PC-9 (cell line): ENCODE measurements at regions not wholly inside any gene's neighbourhood (a gene's known extent, or its start where the extent isn't known, plus 50 kb on each side); places are given as distances from the start of the nearest gene placed in this dataset.

Experiments
- BruUV-seq: library from RNA; stranded (reverse); fragments of 400-500 nt; replicated peaks from 2 replicates; lab custom pipeline; 2021; lab: Mats Ljungman, UMichigan
- CTCF ChIA-PET: fragments of 300-600 bp; sonication (Branson Sonifier 250); formaldehyde crosslinking; loops from one replicate; lab custom pipeline; 2022; ENCODE audit warnings: antibody characterized with exemption; lab: Charles Lee
- POLR2A ChIA-PET: fragments of 300-600 bp; sonication (Branson Sonifier 250); formaldehyde crosslinking; loops from one replicate; lab custom pipeline; 2022; ENCODE audit warnings: antibody characterized with exemption; ENCODE audit not compliant: unreplicated experiment; lab: Charles Lee
- DNase-seq, 2 experiments: peaks; one replicate each; pipeline versions ENCODE4 v3.0.0 to v3.0.0-alpha.2; 2015 to 2022; ENCODE audit warnings: mixed read lengths in 1 of 2
- H2AFZ ChIP-seq: fragments of 200-600 bp; sonication (generic); 2 replicates; pipeline ENCODE4 v1.8.1; 2017; ENCODE audit warnings: antibody characterized with exemption
- H3F3A ChIP-seq: fragments of 200-600 bp; sonication (generic); 2 replicates; pipeline ENCODE4 v1.8.1; 2017; ENCODE audit warnings: antibody characterized with exemption, mild to moderate bottlenecking, low read depth; ENCODE audit not compliant: insufficient read depth
- H3K27ac ChIP-seq: fragments of 200-600 bp; sonication (generic); 2 replicates; pipeline ENCODE4 v1.6.1; 2016; ENCODE audit warnings: mixed run types
- H3K27me3 ChIP-seq: fragments of 200-600 bp; sonication (generic); 2 replicates; pipeline ENCODE4 v1.6.1; 2016; ENCODE audit warnings: low read depth, mixed run types; ENCODE audit not compliant: insufficient read depth
- H3K36me3 ChIP-seq: fragments of 200-600 bp; sonication (generic); 2 replicates; pipeline ENCODE4 v1.6.1; 2016; ENCODE audit warnings: low read depth, mixed run types
- H3K4me1 ChIP-seq: fragments of 200-600 bp; sonication (generic); replicated peaks from 2 replicates; pipeline ENCODE4 v1.6.1; 2016; ENCODE audit warnings: mixed run types; ENCODE audit not compliant: insufficient read depth
- H3K4me2 ChIP-seq: fragments of 200-600 bp; sonication (generic); 2 replicates; pipeline ENCODE4 v1.6.1; 2017; ENCODE audit warnings: mixed run types
- H3K4me3 ChIP-seq: fragments of 200-600 bp; sonication (generic); 2 replicates; pipeline ENCODE4 v1.6.1; 2016; ENCODE audit warnings: mixed run types
- H3K79me2 ChIP-seq: fragments of 200-600 bp; sonication (generic); 2 replicates; pipeline ENCODE4 v1.6.1; 2017; ENCODE audit warnings: low read depth, mixed run types
- H3K9me2 ChIP-seq: fragments of 200-600 bp; sonication (generic); 2 replicates; pipeline ENCODE4 v1.8.1; 2017; ENCODE audit warnings: mild to moderate bottlenecking; ENCODE audit not compliant: insufficient read depth
- H3K9me3 ChIP-seq: fragments of 200-600 bp; sonication (generic); 2 replicates; pipeline ENCODE4 v1.8.1; 2016; ENCODE audit warnings: low read depth; ENCODE audit not compliant: insufficient read depth
- H4K20me1 ChIP-seq: fragments of 200-600 bp; sonication (generic); 2 replicates; pipeline ENCODE4 v1.8.1; 2017; ENCODE audit not compliant: insufficient read depth
- EZH2 ChIP-seq: fragments of 200-600 bp; sonication (generic); IDR thresholded peaks from 2 replicates; pipeline ENCODE4 v1.8.0; 2017; ENCODE audit warnings: antibody characterized with exemption, low read depth
- intact Hi-C: fragments of 100-400 bp; cut with micrococcal nuclease; formaldehyde crosslinking; loops from one replicate; pipeline ENCODE4 v1.10.0; 2022; ENCODE audit not compliant: unreplicated experiment
- TF ChIP-seq, protein P1 (sequence below): fragments of 200-600 bp; sonication (generic); conservative IDR thresholded peaks from 2 replicates; pipeline ENCODE4 v1.6.1; 2017; ENCODE audit warnings: mixed run types, antibody characterized with exemption, mild to moderate bottlenecking, moderate library complexity

DNA sequence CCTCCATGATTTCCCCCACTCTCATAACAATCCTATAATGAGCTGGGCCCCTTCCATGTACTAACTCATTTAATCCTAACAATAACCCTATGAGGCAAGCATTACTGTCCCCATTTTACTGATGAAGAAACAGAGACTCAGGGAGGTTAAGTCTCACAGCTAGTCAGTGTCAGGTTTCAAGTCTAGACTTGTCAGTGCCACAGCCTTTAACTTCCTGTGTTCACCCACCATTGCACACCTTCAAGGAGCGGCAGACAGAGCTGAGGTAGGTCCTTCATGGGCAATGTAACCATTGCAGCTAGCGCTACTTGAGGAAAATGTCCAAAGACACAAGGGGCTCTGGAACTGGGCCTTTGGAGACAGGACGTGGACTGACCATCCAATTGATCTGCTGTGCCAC lies 105.8 kb upstream of the CTNNB1 start:
- H3K79me2 ChIP-seq, result no peaks in the 10 kb centered on the region
- TF ChIP-seq, protein P1, sequence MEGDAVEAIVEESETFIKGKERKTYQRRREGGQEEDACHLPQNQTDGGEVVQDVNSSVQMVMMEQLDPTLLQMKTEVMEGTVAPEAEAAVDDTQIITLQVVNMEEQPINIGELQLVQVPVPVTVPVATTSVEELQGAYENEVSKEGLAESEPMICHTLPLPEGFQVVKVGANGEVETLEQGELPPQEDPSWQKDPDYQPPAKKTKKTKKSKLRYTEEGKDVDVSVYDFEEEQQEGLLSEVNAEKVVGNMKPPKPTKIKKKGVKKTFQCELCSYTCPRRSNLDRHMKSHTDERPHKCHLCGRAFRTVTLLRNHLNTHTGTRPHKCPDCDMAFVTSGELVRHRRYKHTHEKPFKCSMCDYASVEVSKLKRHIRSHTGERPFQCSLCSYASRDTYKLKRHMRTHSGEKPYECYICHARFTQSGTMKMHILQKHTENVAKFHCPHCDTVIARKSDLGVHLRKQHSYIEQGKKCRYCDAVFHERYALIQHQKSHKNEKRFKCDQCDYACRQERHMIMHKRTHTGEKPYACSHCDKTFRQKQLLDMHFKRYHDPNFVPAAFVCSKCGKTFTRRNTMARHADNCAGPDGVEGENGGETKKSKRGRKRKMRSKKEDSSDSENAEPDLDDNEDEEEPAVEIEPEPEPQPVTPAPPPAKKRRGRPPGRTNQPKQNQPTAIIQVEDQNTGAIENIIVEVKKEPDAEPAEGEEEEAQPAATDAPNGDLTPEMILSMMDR, result no peak
- no peak for TF ChIP-seq EZH2
- POLR2A ChIA-PET, result no interaction called here
- H3K4me2 ChIP-seq, result no peak overlapping the region
- no peaks in the 10 kb centered on the region for H3K9me2 ChIP-seq
- DNase-seq, result no peak
- no peaks in the 10 kb centered on the region for H4K20me1 ChIP-seq
- no peaks in the 10 kb centered on the region for H3F3A ChIP-seq
- intact Hi-C loops, result no loop called here
- no peak overlapping the region for H2AFZ ChIP-seq
- H3K27ac ChIP-seq, result no peak overlapping the region
- no peak overlapping the region for H3K4me3 ChIP-seq
- H3K27me3 ChIP-seq, result no peaks in the 10 kb centered on the region
- no peaks in the 10 kb centered on the region for H3K9me3 ChIP-seq
- H3K36me3 ChIP-seq, result no peaks in the 10 kb centered on the region
- BruUV-seq, result no TSS peak
- CTCF ChIA-PET, result no interaction called here
- H3K4me1 ChIP-seq, result no peaks in the 10 kb centered on the region

DNA sequence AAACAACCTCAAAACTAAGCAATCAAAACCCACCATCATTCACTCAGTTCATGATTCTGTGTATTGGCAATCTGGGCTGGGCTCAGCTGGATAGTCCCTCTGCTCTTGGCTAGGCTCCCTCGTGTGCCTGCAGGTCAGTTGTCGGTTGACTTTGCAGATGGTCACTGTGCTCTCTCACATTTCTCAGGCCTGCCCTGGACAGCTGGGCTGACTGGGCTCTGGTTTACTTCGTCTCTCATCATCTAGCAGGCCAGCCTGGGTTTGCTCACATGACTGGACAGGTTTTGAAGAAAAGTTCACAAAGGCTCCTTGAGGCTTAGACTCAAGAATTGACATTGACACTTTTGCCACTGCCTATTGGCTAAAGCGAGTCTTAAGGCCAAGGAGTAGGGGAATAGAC lies 105.0 kb upstream of the CTNNB1 start:
- intact Hi-C loops, result no loop called here
- POLR2A ChIA-PET, result no interaction called here
- BruUV-seq, result no TSS peak
- Histone ChIP-seq H3K4me3 (no peak overlapping the region), H2AFZ (no peak overlapping the region), H3K79me2 (no peaks in the 10 kb centered on the region), H3K9me2 (no peaks in the 10 kb centered on the region), H3K4me2 (no peak overlapping the region), H3K9me3 (no peaks in the 10 kb centered on the region), H3K4me1 (no peaks in the 10 kb centered on the region), H3K36me3 (no peaks in the 10 kb centered on the region), H3K27me3 (no peaks in the 10 kb centered on the region), H3K27ac (no peak overlapping the region), H3F3A (no peaks in the 10 kb centered on the region), H4K20me1 (no peaks in the 10 kb centered on the region)
- no peak for DNase-seq
- CTCF ChIA-PET, result no interaction called here
- TF ChIP-seq, protein P1, result no peak
- no peak for TF ChIP-seq EZH2

DNA sequence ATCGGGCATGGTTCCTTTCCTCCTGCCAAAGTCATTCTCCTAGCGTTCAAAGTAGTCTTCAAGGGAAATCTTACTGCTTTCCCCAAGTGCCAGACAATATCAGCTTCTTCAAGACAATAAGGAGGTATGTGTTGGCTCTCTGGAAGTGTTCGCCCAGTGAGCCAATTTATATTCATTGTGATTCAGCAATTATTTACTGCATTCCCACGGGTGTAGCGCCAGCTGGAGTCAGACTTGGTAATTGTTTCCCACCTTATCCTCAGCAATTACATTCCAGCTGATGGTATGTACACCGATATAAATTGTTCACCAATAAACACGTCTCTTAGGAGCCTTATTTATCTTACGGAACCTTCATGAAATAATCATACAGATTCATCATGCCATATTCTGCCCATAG lies 103.6 kb upstream of the CTNNB1 start:
- intact Hi-C loops, result no loop called here
- BruUV-seq, result no TSS peak

More for the DNA sequence above, 103.6 kb upstream of the CTNNB1 start:
- ChIA-PET POLR2A (no interaction called here), CTCF (no interaction called here)
- Histone ChIP-seq H3K4me3 (no peak overlapping the region), H3K79me2 (no peaks in the 10 kb centered on the region), H3K4me2 (no peak overlapping the region), H3K36me3 (no peaks in the 10 kb centered on the region), H3K9me3 (no peaks in the 10 kb centered on the region), H3K27ac (no peak overlapping the region), H3K4me1 (no peaks in the 10 kb centered on the region), H3F3A (no peaks in the 10 kb centered on the region), H4K20me1 (no peaks in the 10 kb centered on the region), H3K27me3 (no peaks in the 10 kb centered on the region), H2AFZ (no peak overlapping the region), H3K9me2 (no peaks in the 10 kb centered on the region)
- no peak for DNase-seq
- TF ChIP-seq, protein P1, result no peak
- no peak for TF ChIP-seq EZH2
